HG03439 (cell line): ENCODE measurements at regions not wholly inside any gene's neighbourhood (a gene's known extent, or its start where the extent isn't known, plus 50 kb on each side); places are given as distances from the start of the nearest gene placed in this dataset.
A peak's percentile ranks its signal among the peaks of the same experiment; 100 is the strongest.
"Not testable (repeated sequence)": the region's sequence is repeated elsewhere in the genome, so short reads cannot be mapped to it uniquely, and the experiment has no call there.

Source experiments
- ATAC-seq: cut with Tn5 transposase; IDR thresholded peaks from one replicate; pipeline ENCODE4 v1.9.1; 2021; ENCODE audit warnings: mild to moderate bottlenecking, moderate library complexity; ENCODE audit not compliant: unreplicated experiment

- no peak for ATAC-seq
These were observed 125.8 kb downstream of the SMIM20 start for GRCh38 chr4:26039639-26040359.

- no peak for ATAC-seq
These were observed 130.5 kb downstream of the SMIM20 start for GRCh38 chr4:26044524-26044923.

- ATAC-seq, result no peak
These were observed 131.0 kb downstream of the SMIM20 start for GRCh38 chr4:26044983-26045382.

GRCh38 chr4:26047795-26048194 lies 133.8 kb downstream of the SMIM20 start:
- ATAC-seq, result no peak

GRCh38 chr4:26048378-26048882 lies 134.4 kb downstream of the SMIM20 start:
- ATAC-seq, result no peak

GRCh38 chr4:26048950-26049349 lies 134.9 kb downstream of the SMIM20 start:
- no peak for ATAC-seq

GRCh38 chr4:26049447-26049846 lies 135.4 kb downstream of the SMIM20 start:
- no peak for ATAC-seq

GRCh38 chr4:26050212-26050643 lies 136.2 kb downstream of the SMIM20 start:
- no peak for ATAC-seq

GRCh38 chr4:26050671-26051070 lies 136.7 kb downstream of the SMIM20 start:
- ATAC-seq, result no peak

GRCh38 chr4:26051240-26051639 lies 137.2 kb downstream of the SMIM20 start:
- no peak for ATAC-seq

GRCh38 chr4:26052663-26053541 lies 138.9 kb downstream of the SMIM20 start:
- ATAC-seq, result no peak

GRCh38 chr4:26053761-26054160 lies 139.7 kb downstream of the SMIM20 start:
- ATAC-seq, result no peak

GRCh38 chr4:26055855-26056254 lies 141.8 kb downstream of the SMIM20 start:
- no peak for ATAC-seq

- no peak for ATAC-seq
These were observed 142.4 kb downstream of the SMIM20 start for GRCh38 chr4:26056406-26056805.

GRCh38 chr4:26057839-26058238 lies 143.8 kb downstream of the SMIM20 start:
- ATAC-seq, result not testable (repeated sequence)

- peak; percentile 76 for ATAC-seq
These were observed 144.5 kb downstream of the SMIM20 start for GRCh38 chr4:26058537-26058936.

- ATAC-seq, result no peak
These were observed 145.6 kb downstream of the SMIM20 start for GRCh38 chr4:26059391-26060154.

- no peak for ATAC-seq
These were observed 146.3 kb downstream of the SMIM20 start for GRCh38 chr4:26060286-26060685.

- no peak for ATAC-seq
These were observed 147.4 kb downstream of the SMIM20 start for GRCh38 chr4:26061248-26061986.

- no peak for ATAC-seq
These were observed 148.2 kb downstream of the SMIM20 start for GRCh38 chr4:26062215-26062614.
